HCT116 (cell line): ENCODE measurements at regions not wholly inside any gene's neighbourhood (a gene's known extent, or its start where the extent isn't known, plus 50 kb on each side); places are given as distances from the start of the nearest gene placed in this dataset.

Source experiments
- ATAC-seq: fragments of 200-7000 bp; cut with Tn5 transposase; 2 replicates; pipeline ENCODE4 v1.9.1; 2020; ENCODE audit warnings: mild to moderate bottlenecking, moderate library complexity
- BruUV-seq: library from RNA; stranded (reverse); fragments of 400-500 nt; replicated peaks from 2 replicates; lab custom pipeline; 2021; lab: Mats Ljungman, UMichigan
- CTCF ChIA-PET: fragments of 300-600 bp; sonication (Branson Sonifier 250); formaldehyde crosslinking; loops from one replicate; lab custom pipeline; 2021; ENCODE audit warnings: antibody characterized with exemption; lab: Charles Lee
- POLR2A ChIA-PET: fragments of 300-600, 350-600 bp; sonication (Branson Sonifier 250); formaldehyde crosslinking; loops from one replicate; lab custom pipeline; 2021; ENCODE audit warnings: antibody characterized with exemption; lab: Charles Lee
- RAD21 ChIA-PET, 2 experiments: fragments of 300-600 bp; sonication (Branson Sonifier 250); formaldehyde crosslinking; loops; one replicate each; lab custom pipeline; 2023; ENCODE audit warnings: low total read pairs in 2 of 2; ENCODE audit not compliant: uncharacterized antibody in 2 of 2, unreplicated experiment in 2 of 2, low non-redundant PET in 1 of 2; lab: Charles Lee
- DNase-seq: peaks from one replicate; pipeline ENCODE4 v3.0.0-alpha.2; 2010; ENCODE audit warnings: low read depth, low spot score
- H2AFZ ChIP-seq: fragments of 200-600 bp; shearing (Covaris generic), sonication (generic); 2 replicates; pipeline ENCODE4 v1.6.1; 2017; ENCODE audit warnings: low read depth, mixed run types, mixed read lengths, antibody characterized with exemption, low read length; ENCODE audit not compliant: poor library complexity, severe bottlenecking
- H3K27ac ChIP-seq: 2 replicates; pipeline ENCODE4 v1.5.1; 2012; ENCODE audit warnings: low read depth, low read length
- H3K27me3 ChIP-seq: fragments of 200-600 bp; sonication (generic); 2 replicates; pipeline ENCODE4 v1.6.1; 2016; ENCODE audit warnings: mixed run types, low read length, mixed read lengths; ENCODE audit not compliant: insufficient read depth
- H3K36me3 ChIP-seq, 2 experiments: fragments of 200-500 bp in 1 of 2; fragments of 200-600 bp in 1 of 2; sonication (Bioruptor generic) in 1 of 2; sonication (generic) in 1 of 2; 2 replicates each; pipeline versions ENCODE4 v1.5.1 to v1.6.1; 2014 to 2016; ENCODE audit warnings: low read length in 2 of 2, inconsistent platforms in 1 of 2, mixed read lengths in 1 of 2, mixed run types in 1 of 2; ENCODE audit not compliant: insufficient read depth in 2 of 2, control insufficient read depth in 1 of 2
- H3K4me1 ChIP-seq, 2 experiments: fragments of 200-600 bp in 1 of 2; sonication (generic) in 1 of 2; 2 replicates each; pipeline versions ENCODE4 v1.5.1 to v1.6.1; 2012 to 2017; ENCODE audit warnings: low read length in 2 of 2, inconsistent platforms in 1 of 2, mild to moderate bottlenecking in 1 of 2, mixed read lengths in 1 of 2, mixed run types in 1 of 2, moderate library complexity in 1 of 2; ENCODE audit not compliant: insufficient read depth in 2 of 2, control insufficient read depth in 1 of 2
- H3K4me2 ChIP-seq: fragments of 200-600 bp; sonication (generic); 2 replicates; pipeline ENCODE4 v1.6.1; 2017; ENCODE audit warnings: mixed run types, low read length, mixed read lengths
- H3K4me3 ChIP-seq, 2 experiments: fragments of 200-600 bp in 1 of 2; sonication (generic) in 1 of 2; replicated peaks in 1 of 2; 2 replicates each; pipeline ENCODE4 v1.5.1; 2011 to 2016; ENCODE audit warnings: low read length in 2 of 2, control low read depth in 1 of 2, low read depth in 1 of 2, mild to moderate bottlenecking in 1 of 2, mixed read lengths in 1 of 2, mixed run types in 1 of 2
- H3K79me2 ChIP-seq: fragments of 200-600 bp; sonication (generic); 2 replicates; pipeline ENCODE4 v1.6.1; 2017; ENCODE audit warnings: mild to moderate bottlenecking, mixed run types, low read length, moderate library complexity, mixed read lengths; ENCODE audit not compliant: insufficient read depth
- H3K9ac ChIP-seq: fragments of 200-600 bp; sonication (generic); 2 replicates; pipeline ENCODE4 v1.6.1; 2016; ENCODE audit warnings: low read length, mixed read lengths
- H3K9me2 ChIP-seq: fragments of 200-600 bp; sonication (generic), shearing (Covaris generic); 2 replicates; pipeline ENCODE4 v1.6.1; 2017; ENCODE audit warnings: mixed run types, mild to moderate bottlenecking, moderate library complexity; ENCODE audit not compliant: insufficient read depth
- H3K9me3 ChIP-seq, 2 experiments: fragments of 200-500 bp in 1 of 2; fragments of 200-600 bp in 1 of 2; sonication (Bioruptor generic) in 1 of 2; sonication (generic) in 1 of 2; 2 replicates each; pipeline ENCODE4 v1.6.1; 2014 to 2017; ENCODE audit warnings: low read length in 2 of 2, mixed read lengths in 2 of 2, inconsistent platforms in 1 of 2, low read depth in 1 of 2, mild to moderate bottlenecking in 1 of 2, mixed run types in 1 of 2, moderate library complexity in 1 of 2; ENCODE audit not compliant: control insufficient read depth in 1 of 2, insufficient read depth in 1 of 2
- H4K20me1 ChIP-seq: fragments of 200-600 bp; sonication (generic), shearing (Covaris generic); 2 replicates; pipeline ENCODE4 v1.6.1; 2017; ENCODE audit warnings: mixed run types, mild to moderate bottlenecking, moderate library complexity; ENCODE audit not compliant: insufficient read depth
- CTCF ChIP-seq, 3 experiments: fragments of 200-600 bp in 1 of 3; sonication (generic) in 1 of 3; IDR thresholded peaks in 2 of 3; conservative IDR thresholded peaks in 1 of 3; 2 replicates each; pipeline ENCODE4 v1.5.1; 2012 to 2017; ENCODE audit warnings: low read depth in 2 of 3, low read length in 2 of 3, antibody characterized with exemption in 1 of 3, borderline replicate concordance in 1 of 3, control low read depth in 1 of 3, mild to moderate bottlenecking in 1 of 3, mixed read lengths in 1 of 3, mixed run types in 1 of 3, moderate library complexity in 1 of 3; ENCODE audit not compliant: insufficient read depth in 1 of 3
- FOSL1 ChIP-seq: IDR thresholded peaks from 2 replicates; pipeline ENCODE4 v1.6.1; 2012; ENCODE audit warnings: low read depth
- JUND ChIP-seq: IDR thresholded peaks from 2 replicates; pipeline ENCODE4 v1.6.1; 2012
- REST ChIP-seq: IDR thresholded peaks from 2 replicates; pipeline ENCODE4 v1.6.1; 2012; ENCODE audit warnings: low read depth
- ZBTB33 ChIP-seq: IDR thresholded peaks from 2 replicates; pipeline ENCODE4 v1.6.1; 2011; ENCODE audit warnings: mild to moderate bottlenecking, low read length, moderate library complexity; ENCODE audit not compliant: insufficient replicate concordance; ENCODE audit errors: extremely low read depth
- ZFX ChIP-seq: fragments of 450-650 bp; IDR thresholded peaks from 2 replicates; pipeline ENCODE4 v1.6.1; 2017
- intact Hi-C: fragments of 100-400 bp; cut with micrococcal nuclease; formaldehyde crosslinking; loops from 2 replicates; pipeline ENCODE4 v1.10.0; 2022

DNA sequence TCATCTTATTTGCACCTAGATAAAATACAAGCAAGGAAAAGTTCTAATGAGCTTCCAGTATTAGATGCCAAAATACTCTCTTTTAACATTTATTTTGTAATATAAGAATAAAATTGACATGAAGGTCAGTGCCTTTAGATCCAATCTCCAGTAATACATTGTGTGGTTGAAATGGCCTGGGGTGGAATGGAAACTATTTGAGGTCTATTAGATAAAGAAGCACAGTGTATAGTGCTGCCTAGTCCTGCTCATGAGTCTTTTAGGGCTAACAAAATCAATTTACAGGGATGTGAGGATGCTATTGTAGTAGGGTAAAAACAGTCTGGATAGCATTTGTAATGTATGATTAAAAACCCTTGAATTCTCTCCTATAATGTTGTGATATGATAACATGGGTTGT lies 84.5 kb upstream of the ETV1 start:
- H2AFZ ChIP-seq, result no peak overlapping the region
- no peak for DNase-seq
- RAD21 ChIA-PET, result no interaction called here
- no peaks in the 10 kb centered on the region for H3K27me3 ChIP-seq
- H3K4me2 ChIP-seq, result no peak overlapping the region
- POLR2A ChIA-PET, result no interaction called here
- no peaks in the 10 kb centered on the region for H4K20me1 ChIP-seq
- no TSS peak for BruUV-seq
- H3K27ac ChIP-seq, result no peak overlapping the region
- intact Hi-C loops, result no loop called here
- CTCF ChIA-PET, result no interaction called here
- no peaks in the 10 kb centered on the region for H3K9me2 ChIP-seq
- H3K4me1 ChIP-seq, result no peaks in the 10 kb centered on the region
- TF ChIP-seq JUND (no peak), ZFX (no peak), CTCF (IDR thresholded peaks at IDR 0.05 in 2 of 3, conservative IDR thresholded peaks at IDR 0.05 in 1 of 3; ENCODE audit: borderline replicate concordance in 1 of 3, insufficient read depth in 1 of 3, low read depth in 2 of 3, low read length in 2 of 3) (no peak), REST (no peak), FOSL1 (no peak), ZBTB33 (no peak)
- no peaks in the 10 kb centered on the region for H3K79me2 ChIP-seq
- H3K9ac ChIP-seq, result no peak overlapping the region
- ATAC-seq, result no peak
- no peak overlapping the region for H3K4me3 ChIP-seq
- no peaks in the 10 kb centered on the region for H3K36me3 ChIP-seq
- no peaks in the 10 kb centered on the region for H3K9me3 ChIP-seq
